Suprapubic skin (tissue), 4 donors: ENCODE measurements at regions not wholly inside any gene's neighbourhood (a gene's known extent, or its start where the extent isn't known, plus 50 kb on each side); places are given as distances from the start of the nearest gene placed in this dataset.

Experiments used
- CTCF ChIP-seq, 2 donors: fragments of 200-600 bp in 1 of 2; fragments of 450-650 bp in 1 of 2; sonication (generic) in 1 of 2; IDR thresholded peaks; one replicate each; pipeline ENCODE4 v1.5.1; 2016 to 2019; ENCODE audit warnings: antibody characterized with exemption in 2 of 2, mild to moderate bottlenecking in 1 of 2, moderate library complexity in 1 of 2
- EP300 ChIP-seq: sonication (generic); formaldehyde crosslinking; IDR thresholded peaks from one replicate; pipeline ENCODE4 v1.6.1; 2017; ENCODE audit warnings: antibody characterized with exemption
- POLR2A ChIP-seq, 2 donors: fragments of 450-650 bp; IDR thresholded peaks; one replicate each; pipeline ENCODE4 v1.6.1; 2017; ENCODE audit warnings: antibody characterized with exemption in 2 of 2, mild to moderate bottlenecking in 2 of 2, moderate library complexity in 2 of 2
- POLR2AphosphoS5 ChIP-seq, 3 donors: sonication (generic); formaldehyde crosslinking; IDR thresholded peaks; one replicate each; pipeline ENCODE4 v1.6.1; 2017; ENCODE audit warnings: antibody characterized with exemption in 3 of 3

- no peak for TF ChIP-seq CTCF (IDR thresholded peaks at IDR 0.05)
- TF ChIP-seq POLR2AphosphoS5 (IDR thresholded peaks at IDR 0.05) = no peak
- no peak for TF ChIP-seq POLR2A (IDR thresholded peaks at IDR 0.05)
- TF ChIP-seq EP300 = no peak
Observed at GRCh38 chr9:79469164-79469563, 102.6 kb upstream of the TLE4 start.
